ENCODE measurements at regions not wholly inside any gene's neighbourhood (a gene's known extent, or its start where the extent isn't known, plus 50 kb on each side); places are given as distances from the start of the nearest gene placed in this dataset.

- ATAC-seq (no peak), DNase-seq (ENCODE audit: low read depth, low spot score) (no peak)
- in situ Hi-C loops (cut with HindIII; ENCODE audit: low pct_unique_long_range_greater_than_20kb, low sequenced_read_pairs) (no loop called here), intact Hi-C loops (cut with micrococcal nuclease; ENCODE audit: unreplicated experiment) (no loop called here)
- Histone ChIP-seq H3K27ac (ENCODE audit: low read length) (no peak overlapping the region), H3K4me3 (ENCODE audit: low read depth in 2 of 2, low read length in 2 of 2) (no peak overlapping the region), H3K27me3 (ENCODE audit: control insufficient read depth, insufficient read depth, low read length) (no peaks in the 10 kb centered on the region), H3K36me3 (ENCODE audit: control insufficient read depth, insufficient read depth, low read length) (no peaks in the 10 kb centered on the region), H3K4me1 (ENCODE audit: control insufficient read depth, insufficient read depth, low read length) (no peaks in the 10 kb centered on the region), H3K9me3 (ENCODE audit: control insufficient read depth, insufficient read depth, low read depth, low read length) (no peaks in the 10 kb centered on the region)
- POLR2A ChIA-PET = no interaction called here
- BruUV-seq (replicated peaks) = no TSS peak
- CTCF ChIA-PET = no interaction called here
- TF ChIP-seq, protein P1, sequence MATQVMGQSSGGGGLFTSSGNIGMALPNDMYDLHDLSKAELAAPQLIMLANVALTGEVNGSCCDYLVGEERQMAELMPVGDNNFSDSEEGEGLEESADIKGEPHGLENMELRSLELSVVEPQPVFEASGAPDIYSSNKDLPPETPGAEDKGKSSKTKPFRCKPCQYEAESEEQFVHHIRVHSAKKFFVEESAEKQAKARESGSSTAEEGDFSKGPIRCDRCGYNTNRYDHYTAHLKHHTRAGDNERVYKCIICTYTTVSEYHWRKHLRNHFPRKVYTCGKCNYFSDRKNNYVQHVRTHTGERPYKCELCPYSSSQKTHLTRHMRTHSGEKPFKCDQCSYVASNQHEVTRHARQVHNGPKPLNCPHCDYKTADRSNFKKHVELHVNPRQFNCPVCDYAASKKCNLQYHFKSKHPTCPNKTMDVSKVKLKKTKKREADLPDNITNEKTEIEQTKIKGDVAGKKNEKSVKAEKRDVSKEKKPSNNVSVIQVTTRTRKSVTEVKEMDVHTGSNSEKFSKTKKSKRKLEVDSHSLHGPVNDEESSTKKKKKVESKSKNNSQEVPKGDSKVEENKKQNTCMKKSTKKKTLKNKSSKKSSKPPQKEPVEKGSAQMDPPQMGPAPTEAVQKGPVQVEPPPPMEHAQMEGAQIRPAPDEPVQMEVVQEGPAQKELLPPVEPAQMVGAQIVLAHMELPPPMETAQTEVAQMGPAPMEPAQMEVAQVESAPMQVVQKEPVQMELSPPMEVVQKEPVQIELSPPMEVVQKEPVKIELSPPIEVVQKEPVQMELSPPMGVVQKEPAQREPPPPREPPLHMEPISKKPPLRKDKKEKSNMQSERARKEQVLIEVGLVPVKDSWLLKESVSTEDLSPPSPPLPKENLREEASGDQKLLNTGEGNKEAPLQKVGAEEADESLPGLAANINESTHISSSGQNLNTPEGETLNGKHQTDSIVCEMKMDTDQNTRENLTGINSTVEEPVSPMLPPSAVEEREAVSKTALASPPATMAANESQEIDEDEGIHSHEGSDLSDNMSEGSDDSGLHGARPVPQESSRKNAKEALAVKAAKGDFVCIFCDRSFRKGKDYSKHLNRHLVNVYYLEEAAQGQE (IDR thresholded peaks at IDR 0.05; ENCODE audit: insufficient read depth in 1 of 2, low read depth in 2 of 2, low read length in 1 of 2) = no peak
- TF ChIP-seq TCF7L2 (IDR thresholded peaks at IDR 0.05; ENCODE audit: low read depth, low read length) (no peak), POLR2AphosphoS5 (IDR thresholded peaks at IDR 0.05; ENCODE audit: low read depth, low read length) (no peak), CTCF (IDR thresholded peaks at IDR 0.05) (no peak), SIN3A (IDR thresholded peaks at IDR 0.05; ENCODE audit: borderline replicate concordance, insufficient read depth, low read depth, low read length) (no peak)
Measured at GRCh38 chr16:60811051-60811608, 1225.1 kb downstream of the CDH8 start.

GRCh38 chr16:60810250-60810649, 1226.0 kb downstream of the CDH8 start:
- Histone ChIP-seq H3K4me3 (ENCODE audit: low read depth in 2 of 2, low read length in 2 of 2) (no peak overlapping the region), H3K4me1 (ENCODE audit: control insufficient read depth, insufficient read depth, low read length) (no peaks in the 10 kb centered on the region), H3K9me3 (ENCODE audit: control insufficient read depth, insufficient read depth, low read depth, low read length) (no peaks in the 10 kb centered on the region), H3K27ac (ENCODE audit: low read length) (no peak overlapping the region), H3K27me3 (ENCODE audit: control insufficient read depth, insufficient read depth, low read length) (no peaks in the 10 kb centered on the region), H3K36me3 (ENCODE audit: control insufficient read depth, insufficient read depth, low read length) (no peaks in the 10 kb centered on the region)
- DNase-seq (ENCODE audit: low read depth, low spot score) = no peak
- CTCF ChIA-PET = no interaction called here
- intact Hi-C loops (cut with micrococcal nuclease; ENCODE audit: unreplicated experiment) = no loop called here
- TF ChIP-seq TCF7L2 (IDR thresholded peaks at IDR 0.05; ENCODE audit: low read depth, low read length) (no peak), CTCF (IDR thresholded peaks at IDR 0.05) (no peak), SIN3A (IDR thresholded peaks at IDR 0.05; ENCODE audit: borderline replicate concordance, insufficient read depth, low read depth, low read length) (no peak), POLR2AphosphoS5 (IDR thresholded peaks at IDR 0.05; ENCODE audit: low read depth, low read length) (no peak)
- TF ChIP-seq, protein P1 (IDR thresholded peaks at IDR 0.05; ENCODE audit: insufficient read depth in 1 of 2, low read depth in 2 of 2, low read length in 1 of 2) = no peak
- BruUV-seq (replicated peaks) = no TSS peak
- in situ Hi-C loops (cut with HindIII; ENCODE audit: low pct_unique_long_range_greater_than_20kb, low sequenced_read_pairs) = no loop called here
- POLR2A ChIA-PET = no interaction called here
- no peak for ATAC-seq

Measured in Panc1 (cell line).